GM21515 (cell line): ENCODE measurements at regions not wholly inside any gene's neighbourhood (a gene's known extent, or its start where the extent isn't known, plus 50 kb on each side); places are given as distances from the start of the nearest gene placed in this dataset.

Source experiments
- ATAC-seq: cut with Tn5 transposase; IDR thresholded peaks from one replicate; pipeline ENCODE4 v1.9.1; 2021; ENCODE audit not compliant: unreplicated experiment

- no peak for ATAC-seq
Measured at GRCh38 chr11:134712228-134713145, 300.4 kb upstream of the B3GAT1 start.

GRCh38 chr11:134711588-134711987, 299.5 kb upstream of the B3GAT1 start:
- no peak for ATAC-seq

GRCh38 chr11:134710861-134711407, 298.9 kb upstream of the B3GAT1 start:
- ATAC-seq = no peak

- no peak for ATAC-seq
Measured at GRCh38 chr11:134705858-134706257, 293.8 kb upstream of the B3GAT1 start.

- no peak for ATAC-seq
Measured at GRCh38 chr11:134702827-134703226, 290.8 kb upstream of the B3GAT1 start.

- no peak for ATAC-seq
Measured at GRCh38 chr11:134701564-134702165, 289.6 kb upstream of the B3GAT1 start.

GRCh38 chr11:134700101-134700640, 288.1 kb upstream of the B3GAT1 start:
- ATAC-seq = no peak

GRCh38 chr11:134696455-134696854, 284.4 kb upstream of the B3GAT1 start:
- ATAC-seq = no peak

- ATAC-seq = no peak
Measured at GRCh38 chr11:134691985-134692384, 279.9 kb upstream of the B3GAT1 start.

- no peak for ATAC-seq
Measured at GRCh38 chr11:134691295-134691873, 279.3 kb upstream of the B3GAT1 start.

GRCh38 chr11:134689886-134690285, 277.8 kb upstream of the B3GAT1 start:
- no peak for ATAC-seq

- no peak for ATAC-seq
Measured at GRCh38 chr11:134687548-134687947, 275.5 kb upstream of the B3GAT1 start.

GRCh38 chr11:134686460-134687061, 274.5 kb upstream of the B3GAT1 start:
- ATAC-seq = no peak

GRCh38 chr11:134685793-134686380, 273.8 kb upstream of the B3GAT1 start:
- ATAC-seq = no peak

GRCh38 chr11:134684576-134684975, 272.5 kb upstream of the B3GAT1 start:
- no peak for ATAC-seq

- no peak for ATAC-seq
Measured at GRCh38 chr11:134683860-134684259, 271.8 kb upstream of the B3GAT1 start.

GRCh38 chr11:134682577-134682976, 270.5 kb upstream of the B3GAT1 start:
- ATAC-seq = no peak

GRCh38 chr11:134679592-134679991, 267.6 kb upstream of the B3GAT1 start:
- no peak for ATAC-seq

GRCh38 chr11:134678744-134679143, 266.7 kb upstream of the B3GAT1 start:
- no peak for ATAC-seq

GRCh38 chr11:134677891-134678551, 266.0 kb upstream of the B3GAT1 start:
- ATAC-seq = no peak
